ENCODE measurements at regions not wholly inside any gene's neighbourhood (a gene's known extent, or its start where the extent isn't known, plus 50 kb on each side); places are given as distances from the start of the nearest gene placed in this dataset.

GRCh38 chr4:28279249-28279648, 1418.6 kb downstream of the STIM2 start:
- TF ChIP-seq CTCF (IDR thresholded peaks at IDR 0.05), result no peak
- TF ChIP-seq POLR2A (IDR thresholded peaks at IDR 0.05), result no peak
